HCT116 (cell line): ENCODE measurements at regions not wholly inside any gene's neighbourhood (a gene's known extent, or its start where the extent isn't known, plus 50 kb on each side); places are given as distances from the start of the nearest gene placed in this dataset.

Experiments
- ATAC-seq: fragments of 200-7000 bp; cut with Tn5 transposase; 2 replicates; pipeline ENCODE4 v1.9.1; 2020; ENCODE audit warnings: mild to moderate bottlenecking, moderate library complexity
- BruUV-seq: library from RNA; stranded (reverse); fragments of 400-500 nt; replicated peaks from 2 replicates; lab custom pipeline; 2021; lab: Mats Ljungman, UMichigan
- CTCF ChIA-PET: fragments of 300-600 bp; sonication (Branson Sonifier 250); formaldehyde crosslinking; loops from one replicate; lab custom pipeline; 2021; ENCODE audit warnings: antibody characterized with exemption; lab: Charles Lee
- POLR2A ChIA-PET: fragments of 300-600, 350-600 bp; sonication (Branson Sonifier 250); formaldehyde crosslinking; loops from one replicate; lab custom pipeline; 2021; ENCODE audit warnings: antibody characterized with exemption; lab: Charles Lee
- RAD21 ChIA-PET, 2 experiments: fragments of 300-600 bp; sonication (Branson Sonifier 250); formaldehyde crosslinking; loops; one replicate each; lab custom pipeline; 2023; ENCODE audit warnings: low total read pairs in 2 of 2; ENCODE audit not compliant: uncharacterized antibody in 2 of 2, unreplicated experiment in 2 of 2, low non-redundant PET in 1 of 2; lab: Charles Lee
- DNase-seq: peaks from one replicate; pipeline ENCODE4 v3.0.0-alpha.2; 2010; ENCODE audit warnings: low read depth, low spot score
- H2AFZ ChIP-seq: fragments of 200-600 bp; shearing (Covaris generic), sonication (generic); 2 replicates; pipeline ENCODE4 v1.6.1; 2017; ENCODE audit warnings: low read depth, mixed run types, mixed read lengths, antibody characterized with exemption, low read length; ENCODE audit not compliant: poor library complexity, severe bottlenecking
- H3K27ac ChIP-seq: 2 replicates; pipeline ENCODE4 v1.5.1; 2012; ENCODE audit warnings: low read depth, low read length
- H3K27me3 ChIP-seq: fragments of 200-600 bp; sonication (generic); 2 replicates; pipeline ENCODE4 v1.6.1; 2016; ENCODE audit warnings: mixed run types, low read length, mixed read lengths; ENCODE audit not compliant: insufficient read depth
- H3K36me3 ChIP-seq, 2 experiments: fragments of 200-500 bp in 1 of 2; fragments of 200-600 bp in 1 of 2; sonication (Bioruptor generic) in 1 of 2; sonication (generic) in 1 of 2; 2 replicates each; pipeline versions ENCODE4 v1.5.1 to v1.6.1; 2014 to 2016; ENCODE audit warnings: low read length in 2 of 2, inconsistent platforms in 1 of 2, mixed read lengths in 1 of 2, mixed run types in 1 of 2; ENCODE audit not compliant: insufficient read depth in 2 of 2, control insufficient read depth in 1 of 2
- H3K4me1 ChIP-seq, 2 experiments: fragments of 200-600 bp in 1 of 2; sonication (generic) in 1 of 2; 2 replicates each; pipeline versions ENCODE4 v1.5.1 to v1.6.1; 2012 to 2017; ENCODE audit warnings: low read length in 2 of 2, inconsistent platforms in 1 of 2, mild to moderate bottlenecking in 1 of 2, mixed read lengths in 1 of 2, mixed run types in 1 of 2, moderate library complexity in 1 of 2; ENCODE audit not compliant: insufficient read depth in 2 of 2, control insufficient read depth in 1 of 2
- H3K4me2 ChIP-seq: fragments of 200-600 bp; sonication (generic); 2 replicates; pipeline ENCODE4 v1.6.1; 2017; ENCODE audit warnings: mixed run types, low read length, mixed read lengths
- H3K4me3 ChIP-seq, 2 experiments: fragments of 200-600 bp in 1 of 2; sonication (generic) in 1 of 2; replicated peaks in 1 of 2; 2 replicates each; pipeline ENCODE4 v1.5.1; 2011 to 2016; ENCODE audit warnings: low read length in 2 of 2, control low read depth in 1 of 2, low read depth in 1 of 2, mild to moderate bottlenecking in 1 of 2, mixed read lengths in 1 of 2, mixed run types in 1 of 2
- H3K79me2 ChIP-seq: fragments of 200-600 bp; sonication (generic); 2 replicates; pipeline ENCODE4 v1.6.1; 2017; ENCODE audit warnings: mild to moderate bottlenecking, mixed run types, low read length, moderate library complexity, mixed read lengths; ENCODE audit not compliant: insufficient read depth
- H3K9ac ChIP-seq: fragments of 200-600 bp; sonication (generic); 2 replicates; pipeline ENCODE4 v1.6.1; 2016; ENCODE audit warnings: low read length, mixed read lengths
- H3K9me2 ChIP-seq: fragments of 200-600 bp; sonication (generic), shearing (Covaris generic); 2 replicates; pipeline ENCODE4 v1.6.1; 2017; ENCODE audit warnings: mixed run types, mild to moderate bottlenecking, moderate library complexity; ENCODE audit not compliant: insufficient read depth
- H3K9me3 ChIP-seq, 2 experiments: fragments of 200-500 bp in 1 of 2; fragments of 200-600 bp in 1 of 2; sonication (Bioruptor generic) in 1 of 2; sonication (generic) in 1 of 2; 2 replicates each; pipeline ENCODE4 v1.6.1; 2014 to 2017; ENCODE audit warnings: low read length in 2 of 2, mixed read lengths in 2 of 2, inconsistent platforms in 1 of 2, low read depth in 1 of 2, mild to moderate bottlenecking in 1 of 2, mixed run types in 1 of 2, moderate library complexity in 1 of 2; ENCODE audit not compliant: control insufficient read depth in 1 of 2, insufficient read depth in 1 of 2
- H4K20me1 ChIP-seq: fragments of 200-600 bp; sonication (generic), shearing (Covaris generic); 2 replicates; pipeline ENCODE4 v1.6.1; 2017; ENCODE audit warnings: mixed run types, mild to moderate bottlenecking, moderate library complexity; ENCODE audit not compliant: insufficient read depth
- CBX3 ChIP-seq: IDR thresholded peaks from 2 replicates; pipeline ENCODE4 v1.6.1; 2012; ENCODE audit warnings: low read depth
- EGR1 ChIP-seq: IDR thresholded peaks from 2 replicates; pipeline ENCODE4 v1.6.1; 2012; ENCODE audit warnings: low read depth
- EZH2 ChIP-seq: fragments of 200-600 bp; sonication (generic); IDR thresholded peaks from 2 replicates; pipeline ENCODE4 v1.6.1; 2017; ENCODE audit warnings: antibody characterized with exemption, mixed run types
- EZH2phosphoT487 ChIP-seq: fragments of 200-600 bp; IDR thresholded peaks from 2 replicates; pipeline ENCODE4 v1.6.1; 2018; ENCODE audit warnings: antibody characterized with exemption, borderline replicate concordance
- FOSL1 ChIP-seq: IDR thresholded peaks from 2 replicates; pipeline ENCODE4 v1.6.1; 2012; ENCODE audit warnings: low read depth
- JUND ChIP-seq: IDR thresholded peaks from 2 replicates; pipeline ENCODE4 v1.6.1; 2012
- POLR2A ChIP-seq: IDR thresholded peaks from 2 replicates; pipeline ENCODE4 v1.7.0; 2011; ENCODE audit warnings: borderline replicate concordance; ENCODE audit not compliant: insufficient read depth, insufficient read length; ENCODE audit errors: extremely low read depth
- POLR2AphosphoS5 ChIP-seq: IDR thresholded peaks from 2 replicates; pipeline ENCODE4 v1.6.1; 2011; ENCODE audit warnings: mild to moderate bottlenecking, low read depth, low read length, moderate library complexity
- SP1 ChIP-seq: IDR thresholded peaks from 2 replicates; pipeline ENCODE4 v1.6.1; 2012; ENCODE audit warnings: low read depth
- SRF ChIP-seq: IDR thresholded peaks from 2 replicates; pipeline ENCODE4 v1.6.1; 2012; ENCODE audit warnings: low read depth
- TCF7L2 ChIP-seq: IDR thresholded peaks from 2 replicates; pipeline ENCODE4 v1.7.0; 2011; ENCODE audit warnings: borderline replicate concordance, inconsistent platforms; ENCODE audit not compliant: insufficient read depth, insufficient read length; ENCODE audit errors: extremely low read depth
- ZNF274 ChIP-seq: fragments of 200-500 bp; sonication (Bioruptor generic); IDR thresholded peaks from 2 replicates; pipeline ENCODE4 v1.6.1; 2014; ENCODE audit warnings: mild to moderate bottlenecking, low read depth, low read length, inconsistent platforms
- intact Hi-C: fragments of 100-400 bp; cut with micrococcal nuclease; formaldehyde crosslinking; loops from 2 replicates; pipeline ENCODE4 v1.10.0; 2022
- TF ChIP-seq, protein P1 (sequence below): IDR thresholded peaks from 2 replicates; pipeline ENCODE4 v1.6.1; 2012
- TF ChIP-seq, protein P2 (sequence below): IDR thresholded peaks from 2 replicates; pipeline ENCODE4 v1.6.1; 2012
- TF ChIP-seq, protein P3 (sequence below): IDR thresholded peaks from 2 replicates; pipeline ENCODE4 v1.6.1; 2011; ENCODE audit warnings: mild to moderate bottlenecking, low read length, moderate library complexity; ENCODE audit not compliant: insufficient replicate concordance; ENCODE audit errors: extremely low read depth
- TF ChIP-seq, protein P4 (sequence below): IDR thresholded peaks from 2 replicates; pipeline ENCODE4 v1.6.1; 2012; ENCODE audit warnings: low read depth

DNA sequence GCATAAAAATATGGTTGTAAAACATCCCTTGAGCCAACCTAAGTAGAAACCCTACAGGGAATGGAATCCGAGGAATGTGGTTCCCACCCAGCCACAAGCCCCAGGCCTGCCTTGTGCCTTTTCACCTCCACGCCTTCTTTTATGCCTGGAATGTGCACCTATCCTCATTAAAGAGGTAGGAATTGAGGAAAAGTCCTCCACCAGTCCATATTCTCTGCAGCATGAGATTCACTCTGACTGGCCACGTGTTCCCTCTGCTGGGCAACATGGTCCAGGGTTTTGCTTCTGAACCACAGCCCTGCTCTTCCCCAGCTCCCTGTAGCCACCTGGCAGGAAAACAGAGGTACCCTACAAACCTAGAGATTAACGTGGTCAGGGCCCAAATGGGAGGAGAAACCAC lies 787.9 kb upstream of the RAB6C start:
- CTCF ChIA-PET, result no interaction called here
- Histone ChIP-seq H3K27ac (no peak overlapping the region), H3K9me3 (no peaks in the 10 kb centered on the region), H3K9me2 (no peaks in the 10 kb centered on the region), H3K4me1 (peaks cover 0 to 23% of the 10 kb centered on the region in 2 experiments; a peak in 2 of 4 replicates), H2AFZ (no peak overlapping the region), H3K79me2 (no peaks in the 10 kb centered on the region), H3K9ac (no peak overlapping the region), H3K4me2 (peak overlapping the region; percentile 56), H3K36me3 (no peaks in the 10 kb centered on the region), H3K27me3 (peaks cover 7% of the 10 kb centered on the region; the same call in 1 of the 2 replicates), H3K4me3 (peak overlapping the region in 1 of 2 experiments; percentile 20; a peak in 1 of 4 replicates), H4K20me1 (no peaks in the 10 kb centered on the region)
- ATAC-seq (peak; percentile 79), DNase-seq (no peak)
- RAD21 ChIA-PET, result no interaction called here
- POLR2A ChIA-PET, result no interaction called here
- no TSS peak for BruUV-seq
- intact Hi-C loops, result no loop called here
- TF ChIP-seq CBX3 (no peak), EZH2phosphoT487 (no peak), JUND (no peak), TCF7L2 (no peak), EGR1 (no peak), POLR2AphosphoS5 (no peak), POLR2A (no peak), EZH2 (no peak), SRF (no peak), FOSL1 (no peak), SP1 (no peak), ZNF274 (no peak)
- TF ChIP-seq, protein P1, sequence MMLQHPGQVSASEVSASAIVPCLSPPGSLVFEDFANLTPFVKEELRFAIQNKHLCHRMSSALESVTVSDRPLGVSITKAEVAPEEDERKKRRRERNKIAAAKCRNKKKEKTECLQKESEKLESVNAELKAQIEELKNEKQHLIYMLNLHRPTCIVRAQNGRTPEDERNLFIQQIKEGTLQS, result no peak
- TF ChIP-seq, protein P2, sequence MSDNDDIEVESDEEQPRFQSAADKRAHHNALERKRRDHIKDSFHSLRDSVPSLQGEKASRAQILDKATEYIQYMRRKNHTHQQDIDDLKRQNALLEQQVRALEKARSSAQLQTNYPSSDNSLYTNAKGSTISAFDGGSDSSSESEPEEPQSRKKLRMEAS, result no peak
- TF ChIP-seq, protein P3, sequence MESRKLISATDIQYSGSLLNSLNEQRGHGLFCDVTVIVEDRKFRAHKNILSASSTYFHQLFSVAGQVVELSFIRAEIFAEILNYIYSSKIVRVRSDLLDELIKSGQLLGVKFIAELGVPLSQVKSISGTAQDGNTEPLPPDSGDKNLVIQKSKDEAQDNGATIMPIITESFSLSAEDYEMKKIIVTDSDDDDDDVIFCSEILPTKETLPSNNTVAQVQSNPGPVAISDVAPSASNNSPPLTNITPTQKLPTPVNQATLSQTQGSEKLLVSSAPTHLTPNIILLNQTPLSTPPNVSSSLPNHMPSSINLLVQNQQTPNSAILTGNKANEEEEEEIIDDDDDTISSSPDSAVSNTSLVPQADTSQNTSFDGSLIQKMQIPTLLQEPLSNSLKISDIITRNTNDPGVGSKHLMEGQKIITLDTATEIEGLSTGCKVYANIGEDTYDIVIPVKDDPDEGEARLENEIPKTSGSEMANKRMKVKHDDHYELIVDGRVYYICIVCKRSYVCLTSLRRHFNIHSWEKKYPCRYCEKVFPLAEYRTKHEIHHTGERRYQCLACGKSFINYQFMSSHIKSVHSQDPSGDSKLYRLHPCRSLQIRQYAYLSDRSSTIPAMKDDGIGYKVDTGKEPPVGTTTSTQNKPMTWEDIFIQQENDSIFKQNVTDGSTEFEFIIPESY, result no peak
- TF ChIP-seq, protein P4, sequence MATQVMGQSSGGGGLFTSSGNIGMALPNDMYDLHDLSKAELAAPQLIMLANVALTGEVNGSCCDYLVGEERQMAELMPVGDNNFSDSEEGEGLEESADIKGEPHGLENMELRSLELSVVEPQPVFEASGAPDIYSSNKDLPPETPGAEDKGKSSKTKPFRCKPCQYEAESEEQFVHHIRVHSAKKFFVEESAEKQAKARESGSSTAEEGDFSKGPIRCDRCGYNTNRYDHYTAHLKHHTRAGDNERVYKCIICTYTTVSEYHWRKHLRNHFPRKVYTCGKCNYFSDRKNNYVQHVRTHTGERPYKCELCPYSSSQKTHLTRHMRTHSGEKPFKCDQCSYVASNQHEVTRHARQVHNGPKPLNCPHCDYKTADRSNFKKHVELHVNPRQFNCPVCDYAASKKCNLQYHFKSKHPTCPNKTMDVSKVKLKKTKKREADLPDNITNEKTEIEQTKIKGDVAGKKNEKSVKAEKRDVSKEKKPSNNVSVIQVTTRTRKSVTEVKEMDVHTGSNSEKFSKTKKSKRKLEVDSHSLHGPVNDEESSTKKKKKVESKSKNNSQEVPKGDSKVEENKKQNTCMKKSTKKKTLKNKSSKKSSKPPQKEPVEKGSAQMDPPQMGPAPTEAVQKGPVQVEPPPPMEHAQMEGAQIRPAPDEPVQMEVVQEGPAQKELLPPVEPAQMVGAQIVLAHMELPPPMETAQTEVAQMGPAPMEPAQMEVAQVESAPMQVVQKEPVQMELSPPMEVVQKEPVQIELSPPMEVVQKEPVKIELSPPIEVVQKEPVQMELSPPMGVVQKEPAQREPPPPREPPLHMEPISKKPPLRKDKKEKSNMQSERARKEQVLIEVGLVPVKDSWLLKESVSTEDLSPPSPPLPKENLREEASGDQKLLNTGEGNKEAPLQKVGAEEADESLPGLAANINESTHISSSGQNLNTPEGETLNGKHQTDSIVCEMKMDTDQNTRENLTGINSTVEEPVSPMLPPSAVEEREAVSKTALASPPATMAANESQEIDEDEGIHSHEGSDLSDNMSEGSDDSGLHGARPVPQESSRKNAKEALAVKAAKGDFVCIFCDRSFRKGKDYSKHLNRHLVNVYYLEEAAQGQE, result no peak
